Neural crest cell (in vitro differentiated cells): ENCODE measurements at regions not wholly inside any gene's neighbourhood (a gene's known extent, or its start where the extent isn't known, plus 50 kb on each side); places are given as distances from the start of the nearest gene placed in this dataset.

Experiments used
- DNase-seq: peaks from one replicate; pipeline ENCODE4 v3.0.0; 2021; ENCODE audit warnings: low read depth, mixed read lengths, low spot score
- H3K27ac Mint-ChIP-seq: one replicate; pipeline ENCODE4 v1.8.0; 2021; ENCODE audit warnings: mild to moderate bottlenecking, mixed read lengths; ENCODE audit not compliant: unreplicated experiment
- H3K27me3 Mint-ChIP-seq: 2 replicates; pipeline ENCODE4 v1.8.0; 2021; ENCODE audit warnings: low read depth, mild to moderate bottlenecking, mixed read lengths
- H3K36me3 Mint-ChIP-seq: 2 replicates; pipeline ENCODE4 v1.8.0; 2021; ENCODE audit warnings: low read depth, mild to moderate bottlenecking, mixed read lengths
- H3K4me1 Mint-ChIP-seq: 2 replicates; pipeline ENCODE4 v1.8.0; 2021; ENCODE audit warnings: mixed read lengths
- H3K4me3 Mint-ChIP-seq: one replicate; pipeline ENCODE4 v1.8.0; 2021; ENCODE audit warnings: mild to moderate bottlenecking, mixed read lengths
- H3K9me3 Mint-ChIP-seq: 2 replicates; pipeline ENCODE4 v1.8.0; 2021; ENCODE audit warnings: mixed read lengths
- TF ChIP-seq, protein P1 (sequence below): fragments of 200-600 bp; sonication (generic); conservative IDR thresholded peaks from 2 replicates; pipeline ENCODE4 v1.5.0; 2021; ENCODE audit warnings: antibody characterized with exemption, mild to moderate bottlenecking

DNA sequence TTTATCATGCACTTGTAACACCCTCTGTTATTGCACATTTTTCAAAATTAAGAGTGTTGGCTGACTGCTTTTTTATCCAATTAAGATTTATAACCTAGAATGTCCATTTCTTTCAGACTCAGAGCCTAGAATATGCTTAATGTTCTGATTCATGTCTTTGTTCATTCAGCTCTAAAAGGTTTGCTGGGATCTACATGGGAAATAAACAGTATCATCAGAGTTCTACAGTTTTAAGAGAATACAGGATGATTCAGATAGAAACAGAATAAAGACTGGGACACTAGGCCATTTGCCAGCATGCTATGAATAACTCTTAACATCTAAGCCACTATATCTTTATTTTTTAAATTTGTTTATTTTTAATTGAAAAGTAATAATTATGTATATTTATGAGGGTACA lies 713.7 kb upstream of the CHAC2 start:
- H3K9me3 Mint-ChIP-seq: no peaks in the 10 kb centered on the region
- no peaks in the 10 kb centered on the region for H3K4me1 Mint-ChIP-seq
- H3K27ac Mint-ChIP-seq: no peak overlapping the region
- H3K4me3 Mint-ChIP-seq: no peak overlapping the region
- H3K36me3 Mint-ChIP-seq: no peaks in the 10 kb centered on the region
- no peaks in the 10 kb centered on the region for H3K27me3 Mint-ChIP-seq
- no peak for DNase-seq
- TF ChIP-seq, protein P1, sequence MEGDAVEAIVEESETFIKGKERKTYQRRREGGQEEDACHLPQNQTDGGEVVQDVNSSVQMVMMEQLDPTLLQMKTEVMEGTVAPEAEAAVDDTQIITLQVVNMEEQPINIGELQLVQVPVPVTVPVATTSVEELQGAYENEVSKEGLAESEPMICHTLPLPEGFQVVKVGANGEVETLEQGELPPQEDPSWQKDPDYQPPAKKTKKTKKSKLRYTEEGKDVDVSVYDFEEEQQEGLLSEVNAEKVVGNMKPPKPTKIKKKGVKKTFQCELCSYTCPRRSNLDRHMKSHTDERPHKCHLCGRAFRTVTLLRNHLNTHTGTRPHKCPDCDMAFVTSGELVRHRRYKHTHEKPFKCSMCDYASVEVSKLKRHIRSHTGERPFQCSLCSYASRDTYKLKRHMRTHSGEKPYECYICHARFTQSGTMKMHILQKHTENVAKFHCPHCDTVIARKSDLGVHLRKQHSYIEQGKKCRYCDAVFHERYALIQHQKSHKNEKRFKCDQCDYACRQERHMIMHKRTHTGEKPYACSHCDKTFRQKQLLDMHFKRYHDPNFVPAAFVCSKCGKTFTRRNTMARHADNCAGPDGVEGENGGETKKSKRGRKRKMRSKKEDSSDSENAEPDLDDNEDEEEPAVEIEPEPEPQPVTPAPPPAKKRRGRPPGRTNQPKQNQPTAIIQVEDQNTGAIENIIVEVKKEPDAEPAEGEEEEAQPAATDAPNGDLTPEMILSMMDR: no peak

DNA sequence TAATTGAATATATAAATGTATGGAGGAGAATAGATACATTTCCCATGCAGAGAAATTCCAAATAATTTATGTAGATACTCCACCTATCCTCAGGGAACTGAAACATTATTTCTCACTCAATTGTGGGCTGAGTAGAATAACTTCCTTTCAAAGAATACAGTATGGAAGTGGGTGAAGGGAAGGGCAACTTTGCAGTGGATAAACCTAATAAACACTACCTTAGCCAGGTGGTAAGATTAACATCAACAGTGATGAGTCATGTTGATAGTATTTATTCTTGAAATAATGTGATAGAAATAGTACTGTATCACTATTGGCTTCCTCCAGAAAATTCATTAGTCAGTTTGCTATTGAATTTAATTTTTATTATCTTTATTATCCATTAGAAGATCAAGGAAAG lies 716.4 kb upstream of the CHAC2 start:
- Mint-ChIP-seq H3K9me3 (peaks cover 5% of the 10 kb centered on the region), H3K27ac (no peak overlapping the region), H3K4me1 (no peaks in the 10 kb centered on the region), H3K4me3 (no peak overlapping the region), H3K27me3 (no peaks in the 10 kb centered on the region), H3K36me3 (peaks cover 3% of the 10 kb centered on the region)
- TF ChIP-seq, protein P1: no peak
- no peak for DNase-seq

DNA sequence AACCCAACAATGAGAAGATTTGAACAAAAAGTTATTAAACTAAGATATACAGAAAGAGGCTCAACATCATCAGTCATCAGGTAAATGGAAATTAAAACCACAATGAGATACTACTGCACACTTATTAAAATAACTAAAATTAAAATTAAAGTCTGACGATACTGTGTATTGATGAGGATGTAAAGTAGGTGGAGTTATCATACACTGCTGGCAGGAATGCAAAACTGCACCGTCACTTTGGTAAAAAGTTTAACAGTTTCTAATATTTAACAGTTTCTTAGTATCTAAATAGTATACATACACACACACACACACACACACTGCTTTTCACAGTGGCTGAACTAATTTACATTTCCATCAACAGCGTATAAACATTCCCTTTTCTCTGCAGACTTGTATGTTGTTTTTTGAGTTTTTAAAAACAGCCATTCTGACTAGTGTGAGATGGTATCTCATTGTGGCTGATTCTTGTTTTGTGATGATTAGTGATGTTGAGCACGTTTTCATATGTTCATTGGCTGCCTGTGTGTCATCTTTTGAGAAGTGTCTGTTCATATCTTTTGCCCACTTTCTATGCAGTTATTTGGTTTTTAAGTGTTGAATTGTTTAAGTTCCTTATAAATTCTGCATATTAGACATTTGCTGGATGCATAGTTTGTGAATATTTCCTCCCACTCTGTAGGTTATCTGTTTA lies 726.9 kb upstream of the CHAC2 start:
- Mint-ChIP-seq H3K36me3 (no peaks in the 10 kb centered on the region), H3K9me3 (no peaks in the 10 kb centered on the region)
- TF ChIP-seq, protein P1: peak; percentile 43

DNA sequence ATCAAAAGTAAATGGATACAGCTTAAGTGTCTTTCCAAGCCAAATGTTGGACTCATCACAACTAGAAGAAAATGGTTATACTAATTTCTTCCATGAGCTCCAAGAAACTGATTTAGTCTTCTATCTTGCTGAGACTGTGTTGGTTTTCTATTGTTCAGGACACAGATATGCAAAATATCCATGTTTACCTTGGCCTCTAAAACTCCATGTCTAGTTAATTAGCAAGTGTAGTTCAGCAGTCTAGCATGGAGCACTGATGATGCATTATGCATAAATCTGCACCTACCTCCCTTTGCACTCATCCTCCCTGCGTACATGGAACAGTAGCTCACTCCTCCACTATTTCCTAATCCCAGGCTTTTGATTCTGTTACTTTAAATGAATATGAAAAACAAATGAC lies 731.4 kb upstream of the CHAC2 start:
- TF ChIP-seq, protein P1: no peak
- no peak overlapping the region for H3K4me3 Mint-ChIP-seq

More for the DNA sequence above, 726.9 kb upstream of the CHAC2 start:
- H3K4me1 Mint-ChIP-seq: no peaks in the 10 kb centered on the region
- no peak overlapping the region for H3K4me3 Mint-ChIP-seq
- no peak overlapping the region for H3K27ac Mint-ChIP-seq
- H3K27me3 Mint-ChIP-seq: no peaks in the 10 kb centered on the region
- DNase-seq: no peak

DNA sequence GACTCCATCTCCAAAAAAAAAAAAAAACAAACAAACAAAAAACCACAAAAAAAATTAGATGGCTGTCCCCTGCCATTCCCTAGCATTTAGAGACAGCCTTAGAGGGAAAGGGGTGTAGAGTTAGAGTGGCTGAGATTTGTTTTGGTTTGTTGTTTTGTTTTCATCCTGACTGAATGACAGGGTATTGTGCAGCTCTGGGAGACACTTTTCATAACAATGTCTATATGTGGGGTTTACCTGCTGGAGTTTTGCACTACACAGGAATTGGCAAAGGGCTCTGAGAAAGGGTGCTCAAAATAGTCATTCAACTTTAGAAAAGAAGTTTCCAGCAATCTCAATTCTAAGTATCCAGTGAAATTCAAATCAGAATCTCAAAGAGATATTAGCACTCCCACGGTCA lies 732.5 kb upstream of the CHAC2 start:
- no peaks in the 10 kb centered on the region for H3K27me3 Mint-ChIP-seq
- DNase-seq: no peak
- H3K36me3 Mint-ChIP-seq: no peaks in the 10 kb centered on the region
- no peaks in the 10 kb centered on the region for H3K9me3 Mint-ChIP-seq
- no peaks in the 10 kb centered on the region for H3K4me1 Mint-ChIP-seq
- TF ChIP-seq, protein P1: no peak
- no peak overlapping the region for H3K4me3 Mint-ChIP-seq
- H3K27ac Mint-ChIP-seq: no peak overlapping the region

More for the DNA sequence above, 731.4 kb upstream of the CHAC2 start:
- Mint-ChIP-seq H3K4me1 (no peaks in the 10 kb centered on the region), H3K9me3 (no peaks in the 10 kb centered on the region), H3K36me3 (no peaks in the 10 kb centered on the region), H3K27me3 (no peaks in the 10 kb centered on the region), H3K27ac (no peak overlapping the region)
- DNase-seq: no peak
